ENCODE measurements at regions not wholly inside any gene's neighbourhood (a gene's known extent, or its start where the extent isn't known, plus 50 kb on each side); places are given as distances from the start of the nearest gene placed in this dataset.
"Not testable (repeated sequence)": the region's sequence is repeated elsewhere in the genome, so short reads cannot be mapped to it uniquely, and the experiment has no call there.

GRCh38 chr21:24693779-24694178 is 913.5 kb downstream of the MRPL39 start:
- no peak for DNase-seq

DNA sequence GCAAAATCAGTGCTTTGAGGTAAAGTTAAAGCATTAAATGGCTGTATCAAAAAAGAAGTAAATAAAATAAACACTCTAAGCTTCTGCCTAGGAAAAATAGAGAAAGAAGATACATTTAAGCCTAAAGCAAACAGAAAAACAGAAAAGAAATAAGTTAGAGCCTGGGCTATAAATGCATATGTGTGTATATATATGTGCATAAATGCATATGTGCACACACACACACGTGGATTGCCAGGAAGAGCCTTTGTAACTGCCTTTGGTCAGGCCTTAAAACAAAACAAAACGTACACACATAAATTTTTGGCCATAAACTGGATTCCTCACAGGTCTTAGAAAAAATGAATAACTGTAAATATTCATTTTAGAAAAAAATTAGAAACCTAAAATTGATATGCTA is 925.8 kb downstream of the MRPL39 start:
- no peak for DNase-seq

DNA sequence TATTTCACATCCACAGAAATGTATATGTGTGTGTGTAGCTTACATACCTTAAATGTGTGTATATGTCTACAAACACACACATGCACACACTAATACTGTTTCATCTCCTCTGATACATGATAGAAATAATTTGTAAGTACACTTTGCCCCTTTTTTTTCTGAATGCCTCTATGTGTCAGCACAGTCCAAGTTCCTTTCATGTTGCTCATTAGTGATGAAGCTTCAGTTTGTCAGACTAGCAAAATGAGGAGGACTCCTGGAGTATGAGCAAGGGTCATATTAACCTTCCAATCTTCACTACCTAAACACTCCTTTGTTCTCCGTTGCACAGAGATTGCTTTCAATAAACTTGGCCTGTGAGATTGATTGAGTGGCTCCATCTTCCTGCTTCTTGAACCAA is 935.4 kb downstream of the MRPL39 start:
- peak; percentile 21 for DNase-seq

DNA sequence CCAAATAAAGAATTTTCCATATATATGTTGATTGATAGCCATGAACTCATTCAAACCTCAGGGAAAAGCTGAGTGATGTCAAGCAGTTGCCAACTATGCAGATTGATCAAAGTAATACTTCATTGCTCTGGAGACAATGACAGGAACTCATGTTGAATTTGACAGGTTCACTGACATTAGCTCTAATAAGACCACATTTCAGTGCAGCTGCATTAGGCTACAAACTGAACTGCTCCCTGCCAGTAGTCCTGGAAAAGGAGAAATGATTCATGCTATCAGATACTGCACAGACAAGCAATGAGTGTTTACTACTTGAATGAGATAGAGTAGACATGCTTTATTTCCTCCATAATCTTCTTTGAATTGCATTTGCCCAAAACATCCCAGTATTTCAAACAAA is 948.4 kb downstream of the MRPL39 start:
- DNase-seq, result no peak

DNA sequence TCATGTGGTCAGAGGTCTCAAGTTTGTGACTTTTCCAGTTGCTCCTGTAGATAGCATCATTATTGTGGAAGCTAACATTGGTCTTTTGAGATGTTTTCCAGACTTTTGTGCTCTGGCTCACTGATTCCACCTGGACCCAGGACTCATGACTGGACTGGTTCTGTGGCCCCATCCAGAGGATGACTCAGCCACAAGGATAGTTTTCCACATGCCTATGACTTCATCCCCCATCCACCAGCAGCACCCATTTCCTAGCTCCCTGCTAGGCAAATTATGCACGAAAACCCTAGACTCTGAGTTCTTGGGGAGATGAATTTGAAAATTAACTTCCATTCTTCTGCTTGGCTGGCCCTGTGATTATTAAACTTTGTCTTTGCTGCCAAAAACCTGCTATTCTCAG is 949.3 kb downstream of the MRPL39 start:
- DNase-seq, result peak; percentile 5

- no peak for DNase-seq
Measured at GRCh38 chr21:24649691-24650090, 957.6 kb downstream of the MRPL39 start.

DNA sequence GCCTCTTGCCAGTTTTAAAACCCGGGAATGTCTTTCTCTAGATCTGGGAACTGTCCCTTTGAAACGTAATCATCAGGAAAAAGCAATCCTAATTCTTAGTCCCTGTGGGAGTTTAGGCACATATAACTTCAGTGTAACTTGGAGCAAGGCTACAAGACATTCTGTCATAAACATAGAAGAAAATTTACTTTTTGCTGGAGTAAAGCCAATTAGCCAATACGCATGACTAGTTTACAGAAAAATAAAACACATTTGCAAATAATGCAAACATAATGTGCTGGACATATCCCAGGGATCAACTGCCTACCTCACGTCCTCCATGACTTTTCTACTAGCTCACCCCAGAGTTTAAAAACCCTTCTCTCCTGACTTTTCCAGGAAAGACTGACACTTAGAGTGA is 970.6 kb downstream of the MRPL39 start:
- DNase-seq, result no peak

DNA sequence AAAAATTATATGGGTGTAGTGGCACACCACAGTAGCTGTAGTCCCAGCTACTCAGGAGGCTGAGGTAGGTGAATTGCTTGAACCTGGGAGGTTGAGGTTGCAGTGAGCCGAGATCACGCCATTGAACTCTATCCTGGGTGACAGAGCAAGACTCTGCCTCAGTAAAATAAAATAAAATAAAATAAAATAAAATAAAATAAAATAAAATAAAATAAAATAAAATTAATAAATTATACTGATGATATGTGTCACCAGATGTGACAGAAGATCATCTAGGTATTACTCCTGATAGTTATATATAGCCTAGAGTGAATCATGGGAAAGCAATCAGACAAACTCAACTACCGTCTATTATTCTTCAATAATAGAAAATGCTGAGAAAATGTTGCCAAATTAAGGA is 972.5 kb downstream of the MRPL39 start:
- no peak for DNase-seq

DNA sequence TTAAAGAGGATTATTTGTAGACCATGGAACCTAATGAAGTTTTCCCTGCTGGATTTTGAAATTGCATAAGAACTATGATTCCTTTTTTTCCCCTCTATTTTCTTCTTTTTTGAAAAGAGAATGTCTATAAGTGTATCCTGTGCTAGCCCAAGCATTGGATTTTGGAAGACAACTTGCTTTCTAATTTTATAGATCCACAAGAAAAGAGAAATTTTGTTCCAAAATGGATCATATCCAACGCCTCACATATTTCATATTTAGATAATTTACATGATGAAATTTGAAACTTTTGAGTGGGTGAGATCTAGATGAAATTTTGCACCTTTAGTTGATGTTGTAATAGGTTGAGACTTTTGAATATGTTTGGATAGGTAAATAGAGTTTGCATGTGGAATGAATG is 978.7 kb downstream of the MRPL39 start:
- DNase-seq, result no peak

DNA sequence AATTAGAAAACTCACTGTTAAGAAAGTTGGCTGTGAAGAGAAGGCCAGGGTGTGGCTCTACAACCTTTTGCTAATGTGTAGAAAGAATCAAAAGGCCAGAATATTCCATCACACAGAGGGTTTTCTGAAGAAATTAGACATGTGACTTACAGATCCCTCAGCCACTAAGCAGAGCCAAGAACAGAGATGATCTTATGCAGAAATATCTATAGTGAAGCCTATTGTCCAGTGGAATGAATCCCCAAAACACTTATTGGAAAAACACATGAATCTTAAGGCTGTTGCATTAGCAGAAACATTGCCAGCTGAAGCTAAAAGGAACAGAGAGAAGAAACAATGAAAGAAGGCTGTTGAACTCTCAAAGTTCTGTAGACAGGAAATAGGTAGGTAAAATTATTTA is 979.2 kb downstream of the MRPL39 start:
- no peak for DNase-seq

DNA sequence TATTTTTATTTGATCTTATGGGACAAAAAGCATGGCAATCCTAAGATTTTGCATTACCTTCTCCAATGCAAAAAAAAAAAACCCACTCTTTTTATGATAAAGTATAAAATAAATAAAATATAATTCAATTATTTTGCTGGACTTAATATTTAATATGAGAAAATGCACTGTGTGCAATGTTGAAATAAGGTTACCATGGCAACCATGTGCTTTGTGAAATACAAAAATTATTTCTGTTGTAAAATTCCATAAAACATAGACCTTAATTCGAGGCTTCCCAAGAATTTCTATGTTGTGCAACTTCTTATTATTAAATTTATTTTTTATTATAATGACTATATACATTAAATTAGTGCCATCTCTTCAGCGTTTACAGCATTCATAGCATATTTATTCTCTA is 989.5 kb downstream of the MRPL39 start:
- no peak for DNase-seq

- DNase-seq, result no peak
Measured at GRCh38 chr21:24594082-24594481, 1013.2 kb downstream of the MRPL39 start.

DNA sequence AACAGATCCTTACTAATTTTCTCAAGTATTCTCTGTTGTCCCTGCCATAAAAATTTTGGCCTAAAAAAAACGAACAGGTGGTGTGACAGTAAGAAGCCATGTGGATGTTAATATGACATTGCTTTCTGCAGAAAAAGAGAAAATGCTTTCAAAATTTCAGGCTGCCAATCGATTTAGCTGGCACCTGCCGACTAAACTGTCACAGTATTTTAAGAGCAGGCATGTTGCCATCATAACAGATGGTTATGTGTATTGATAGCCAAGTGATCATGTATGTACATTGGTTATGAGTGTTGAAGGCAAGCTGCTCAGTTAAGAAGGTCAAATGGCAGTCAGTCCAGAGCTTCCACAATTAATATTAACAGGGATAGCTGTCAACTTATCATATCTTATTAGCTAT is 1017.0 kb downstream of the MRPL39 start:
- DNase-seq, result no peak

DNA sequence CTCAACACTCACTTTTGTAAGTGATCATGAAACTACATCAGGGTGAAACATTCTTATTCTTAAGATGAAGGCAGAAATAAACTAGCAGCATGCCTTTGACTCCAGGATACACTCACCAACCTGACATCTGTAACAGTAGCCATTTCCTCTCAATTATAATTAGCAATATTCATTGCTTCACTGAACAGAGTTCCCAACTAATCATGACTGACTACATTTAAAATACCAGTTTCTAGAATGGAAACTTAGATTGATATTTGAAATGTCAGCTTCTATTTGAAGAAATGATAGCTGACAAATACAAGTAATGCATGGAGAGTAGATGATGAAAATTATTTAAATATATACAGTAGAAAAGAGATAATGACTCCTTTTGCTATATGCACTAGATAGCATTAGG is 1023.8 kb downstream of the MRPL39 start:
- DNase-seq, result no peak

- DNase-seq, result no peak
Measured at GRCh38 chr21:24577301-24577700, 1030.0 kb downstream of the MRPL39 start.

DNA sequence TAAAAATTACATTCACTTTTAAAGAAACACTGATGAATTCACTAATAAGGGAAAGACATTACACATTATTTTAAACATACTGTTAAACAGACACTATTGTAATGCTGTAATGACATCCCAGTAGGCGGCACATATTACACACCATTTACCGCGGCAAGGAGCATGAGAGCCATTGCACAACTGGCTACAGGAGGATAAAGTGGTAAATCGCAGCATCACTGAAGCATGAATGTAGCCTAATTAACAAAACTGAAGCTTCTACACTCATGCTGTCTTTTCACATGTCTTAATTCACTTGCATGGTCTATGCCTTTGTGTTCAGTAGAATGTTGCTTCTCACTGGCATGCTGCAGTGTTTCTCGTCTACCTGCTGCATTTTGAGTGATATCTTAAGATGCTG is 1046.0 kb downstream of the MRPL39 start:
- no peak for DNase-seq

- DNase-seq, result no peak
Measured at GRCh38 chr21:24552491-24552890, 1054.8 kb downstream of the MRPL39 start.

DNA sequence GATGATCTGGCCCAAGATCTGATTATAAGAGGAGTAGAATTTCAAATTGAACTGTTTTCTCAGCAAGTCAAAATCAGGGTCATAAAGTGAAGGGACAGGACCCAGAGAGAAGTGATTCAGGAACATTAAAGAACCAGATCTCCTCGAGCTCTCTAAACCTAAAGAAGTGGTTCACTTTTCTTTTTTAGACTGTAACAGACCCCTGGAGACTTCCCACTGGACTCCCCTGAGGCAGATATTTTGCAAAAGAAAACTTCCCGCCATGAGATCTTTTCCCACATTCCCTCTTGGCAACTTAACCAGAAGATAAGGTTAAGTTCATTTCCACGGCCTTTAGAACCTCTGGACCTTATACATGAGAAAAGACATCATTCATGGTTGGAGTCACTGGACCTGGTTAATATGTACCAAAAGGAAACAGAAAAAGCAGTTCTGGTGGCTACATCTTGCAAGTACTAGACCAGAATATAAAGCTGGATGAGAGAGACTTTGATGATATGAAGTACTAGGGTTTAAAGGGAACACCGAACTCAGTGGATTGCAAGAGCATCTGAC is 1061.4 kb downstream of the MRPL39 start:
- DNase-seq, result no peak

DNA sequence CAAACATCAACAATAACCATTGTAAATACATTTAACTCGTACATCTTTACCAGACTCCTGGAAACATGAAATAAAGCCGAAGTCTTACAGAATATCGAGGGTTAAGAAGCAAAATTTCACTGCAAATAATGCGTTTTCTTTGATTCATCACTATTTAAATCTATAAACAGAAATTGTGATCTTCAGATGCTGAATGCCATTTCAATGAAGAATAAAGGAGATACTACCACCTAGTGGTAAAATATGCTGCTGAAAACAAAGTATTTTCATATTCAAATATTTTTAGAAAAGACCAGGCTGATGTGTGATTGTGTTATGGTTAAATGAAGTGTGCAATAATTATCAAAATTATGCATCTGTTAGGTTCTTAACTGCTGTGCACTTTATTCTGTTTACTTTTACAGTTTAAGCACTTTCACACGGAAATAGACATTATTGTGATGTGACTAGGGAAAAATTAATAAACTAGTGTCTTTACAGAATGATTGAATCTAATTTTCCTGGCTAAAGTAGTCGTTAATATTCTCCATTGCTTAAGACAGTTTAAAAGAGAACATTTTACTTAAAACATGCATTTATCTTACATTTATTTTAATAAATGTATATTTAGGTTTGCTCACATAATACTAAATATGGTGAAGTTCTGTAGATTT is 1093.1 kb downstream of the MRPL39 start:
- DNase-seq, result peak; percentile 2

GRCh38 chr21:24509131-24509530 is 1098.2 kb downstream of the MRPL39 start:
- DNase-seq, result no peak

DNA sequence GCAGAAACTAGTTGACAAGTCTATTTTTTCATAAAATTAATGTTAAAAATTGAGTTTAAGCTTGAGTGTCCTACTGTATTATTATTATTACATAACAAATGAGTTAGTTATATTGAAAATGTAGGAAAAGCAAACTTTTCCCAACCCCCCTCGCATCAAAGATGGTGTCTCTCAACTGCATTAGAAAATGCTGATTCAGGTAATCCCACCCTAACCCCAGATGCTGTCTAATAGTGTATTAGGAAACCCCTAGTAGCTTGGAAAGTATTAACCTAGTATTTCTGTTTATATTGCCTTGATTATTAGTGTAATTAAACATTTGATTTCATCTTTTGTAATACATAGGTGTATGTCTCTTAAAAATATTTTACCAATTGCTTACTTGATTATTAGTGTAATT is 1120.3 kb downstream of the MRPL39 start:
- DNase-seq, result no peak

DNA sequence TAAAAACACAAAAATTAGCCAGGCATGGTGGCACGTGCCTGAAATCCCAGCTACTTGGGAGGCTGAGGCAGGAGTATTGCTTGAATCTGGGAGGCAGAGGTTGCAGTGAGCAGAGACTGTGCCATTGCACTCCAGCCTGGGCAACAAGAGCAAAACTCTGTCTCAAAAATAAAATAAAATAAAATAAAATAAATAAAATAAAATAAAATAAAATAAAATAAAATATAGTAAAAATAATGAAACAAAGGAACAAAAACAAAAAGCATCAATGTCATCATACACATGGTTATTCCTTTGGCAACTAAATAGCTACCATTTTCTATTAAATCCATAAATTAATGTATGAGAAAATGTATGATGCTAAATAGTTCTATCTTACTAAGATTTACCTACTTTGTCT is 1123.9 kb downstream of the MRPL39 start:
- not testable (repeated sequence) for DNase-seq

DNA sequence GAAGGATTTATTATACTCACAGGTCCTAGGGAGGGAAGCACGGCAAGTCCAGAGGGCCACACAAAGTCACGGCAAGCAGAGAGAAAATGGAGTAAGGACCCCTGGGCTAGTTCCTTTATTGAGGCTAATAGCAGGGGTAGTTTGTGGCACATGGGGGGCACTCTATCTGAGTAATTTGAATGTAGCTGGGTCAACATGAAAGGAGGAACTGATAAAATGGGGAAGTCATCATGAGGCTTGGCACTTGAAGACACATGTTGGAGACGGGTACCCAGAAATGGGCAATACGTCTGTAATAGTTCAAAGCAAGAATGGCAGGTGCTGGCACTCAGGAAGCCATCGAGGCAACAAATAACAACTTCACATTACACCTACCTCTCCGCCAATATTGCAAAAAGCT is 1136.4 kb downstream of the MRPL39 start:
- DNase-seq, result no peak

GRCh38 chr21:24456358-24456757 is 1150.9 kb downstream of the MRPL39 start:
- peak; percentile 10 for DNase-seq

DNA sequence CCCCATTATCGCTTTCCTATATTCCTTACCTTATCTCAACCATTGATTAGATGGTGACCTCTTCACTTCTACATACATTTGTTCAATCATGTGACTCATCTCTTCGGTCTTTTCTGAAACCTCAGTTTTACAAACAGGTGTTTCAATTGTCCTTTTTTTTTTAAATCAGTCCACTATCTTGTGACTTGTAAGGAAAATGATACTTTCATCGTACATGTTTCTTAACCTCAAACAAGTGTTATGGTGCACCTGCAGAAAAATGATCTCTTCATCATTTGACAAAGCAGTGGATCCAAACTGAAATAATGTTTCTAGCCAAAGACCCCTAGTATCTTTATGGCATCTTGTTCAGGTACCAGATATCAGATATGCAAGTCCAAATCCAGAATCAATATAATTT is 1157.2 kb downstream of the MRPL39 start:
- no peak for DNase-seq

Data from fibroblast of skin of right biceps (primary cell).